NCI-H510A treated with DMSO at 0.1 percent for 48 hours (cell line): ENCODE measurements at regions not wholly inside any gene's neighbourhood (a gene's known extent, or its start where the extent isn't known, plus 50 kb on each side); places are given as distances from the start of the nearest gene placed in this dataset.
"Not testable (repeated sequence)": the region's sequence is repeated elsewhere in the genome, so short reads cannot be mapped to it uniquely, and the experiment has no call there.

Source experiments
- DNase-seq: peaks from one replicate; lab custom pipeline; 2025; lab: John Stamatoyannopoulos, UW

DNA sequence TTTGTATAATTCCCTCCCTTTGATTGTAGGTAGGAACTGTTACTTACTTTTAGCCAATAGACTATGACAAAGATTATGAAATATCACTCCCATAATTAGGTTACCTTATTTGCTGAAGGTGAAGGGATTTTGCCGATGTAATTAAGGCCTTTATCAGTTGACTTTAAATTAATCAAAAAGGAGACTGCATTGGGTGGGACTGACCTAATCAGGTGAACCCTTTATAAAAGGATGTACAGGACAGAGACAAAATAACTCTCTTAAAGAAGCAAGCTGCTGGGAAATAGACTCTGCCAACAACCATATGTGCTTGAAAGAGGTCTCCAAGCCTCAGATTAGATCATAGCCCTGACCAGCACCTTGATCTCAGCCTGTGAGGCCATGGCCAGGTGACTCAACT is 167.6 kb downstream of the SOX3 start:
- no peak for DNase-seq

DNA sequence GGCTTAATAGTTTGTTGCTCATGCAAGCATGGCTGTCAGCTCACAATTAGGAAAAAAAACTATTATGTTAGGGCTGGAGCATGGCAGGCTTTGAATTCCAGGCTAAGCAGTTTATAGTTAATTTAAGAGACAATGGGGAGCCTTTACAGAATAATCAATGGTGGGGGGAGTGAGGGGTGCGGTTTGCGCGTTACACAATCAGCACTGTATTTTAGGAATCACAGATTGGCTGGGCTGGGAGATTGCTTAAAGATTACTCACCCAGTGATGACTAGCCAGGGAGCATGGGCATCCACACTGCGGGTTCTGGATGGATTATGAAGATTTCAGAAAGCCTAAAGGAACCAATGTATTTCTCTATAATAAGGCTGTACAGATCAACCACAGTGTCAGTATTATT is 186.6 kb downstream of the SOX3 start:
- DNase-seq = no peak

DNA sequence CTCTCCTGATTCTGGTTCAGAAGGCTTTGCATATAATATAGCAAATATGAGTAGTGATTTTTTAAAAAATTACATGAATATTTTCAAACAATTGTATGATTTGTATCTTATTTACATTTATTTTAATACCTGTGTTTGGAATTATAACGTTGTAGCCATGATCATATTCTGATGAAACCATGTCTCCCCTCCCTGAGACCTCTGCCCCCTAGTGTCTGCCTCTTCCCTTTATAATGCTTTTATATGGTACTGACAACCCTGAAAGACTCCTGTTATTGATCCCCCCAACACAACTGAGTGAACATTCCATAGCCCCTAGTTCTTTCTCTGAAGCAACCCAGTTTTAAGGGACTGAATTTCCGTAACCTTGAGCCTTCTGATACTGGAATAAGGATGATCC is 187.4 kb downstream of the SOX3 start:
- no peak for DNase-seq

DNA sequence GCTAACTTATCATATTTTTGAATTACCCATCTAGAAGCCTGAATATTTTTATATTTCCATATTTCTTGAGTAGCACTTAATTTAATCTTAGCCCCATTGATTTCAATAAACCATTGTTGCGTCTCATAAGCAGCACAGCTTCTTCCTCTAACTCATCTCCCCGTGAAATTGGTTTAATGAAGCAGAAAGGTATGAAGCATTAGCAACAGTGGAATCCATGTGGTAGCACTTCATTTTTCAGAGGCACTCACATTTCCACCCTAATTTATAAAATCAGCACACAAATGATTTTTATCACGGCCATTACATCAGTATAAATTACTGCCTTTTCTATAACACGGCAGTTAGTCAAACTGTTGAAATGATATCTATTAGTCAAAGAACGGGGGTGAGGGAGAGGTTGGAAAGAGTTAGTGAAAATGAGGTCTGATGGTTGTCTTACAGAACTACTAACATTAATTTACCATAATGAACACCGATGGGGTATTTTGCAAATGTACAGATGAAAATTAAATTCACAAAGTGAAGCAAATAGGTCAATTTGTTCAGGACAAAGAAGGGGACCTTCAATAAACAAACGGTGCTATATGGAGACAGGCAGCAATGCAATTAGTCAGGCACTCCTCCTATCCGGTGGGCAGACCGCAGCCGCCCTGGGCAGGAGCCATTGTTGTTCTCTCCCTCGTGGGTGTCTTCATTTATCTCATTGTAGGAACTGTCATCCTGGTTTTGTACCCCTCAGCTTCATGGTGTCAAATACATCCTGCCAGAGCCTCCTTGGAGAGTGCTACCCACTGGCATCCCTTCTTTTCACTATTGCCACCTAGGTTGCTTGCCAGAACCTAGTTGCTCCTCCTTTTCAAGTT is 205.7 kb downstream of the SOX3 start:
- DNase-seq = no peak

DNA sequence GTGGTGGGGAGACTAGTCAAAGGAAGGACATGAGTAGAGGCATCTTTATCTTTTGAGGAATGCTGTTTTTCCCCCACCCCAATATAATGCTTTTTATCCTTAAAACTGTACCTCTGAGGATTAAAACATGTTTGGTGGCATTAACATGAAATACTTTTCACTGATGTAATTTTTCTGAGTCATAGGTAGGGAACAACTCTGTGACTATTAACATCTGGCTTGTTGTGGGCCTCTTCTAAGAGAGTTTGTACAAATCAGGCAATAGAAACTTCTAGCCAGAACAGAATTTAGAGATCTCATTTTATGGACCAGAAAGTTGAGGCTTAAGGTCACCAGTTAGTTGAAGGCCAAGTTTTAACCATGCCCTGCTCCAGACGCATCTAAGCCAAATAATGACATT is 207.6 kb downstream of the SOX3 start:
- DNase-seq = no peak

DNA sequence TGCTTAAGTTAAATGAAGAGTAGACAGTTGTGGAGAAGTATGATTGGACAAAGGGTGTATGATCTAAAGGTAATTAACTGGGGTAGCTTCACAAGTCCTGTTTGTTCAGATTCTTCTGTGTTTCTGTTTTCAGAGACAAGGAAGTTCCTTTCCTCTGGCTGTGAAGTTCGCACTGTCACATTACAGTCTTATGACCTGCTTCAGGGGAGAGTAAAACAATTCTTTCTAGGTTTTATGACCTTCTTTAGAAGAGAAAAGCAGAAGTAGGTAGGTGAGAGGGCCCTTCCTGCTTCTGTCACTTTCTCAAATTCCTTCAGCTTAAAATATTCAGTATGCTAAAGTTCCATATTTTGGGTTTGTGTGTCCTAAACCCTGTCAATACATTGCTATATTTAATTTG is 211.9 kb downstream of the SOX3 start:
- DNase-seq = no peak

DNA sequence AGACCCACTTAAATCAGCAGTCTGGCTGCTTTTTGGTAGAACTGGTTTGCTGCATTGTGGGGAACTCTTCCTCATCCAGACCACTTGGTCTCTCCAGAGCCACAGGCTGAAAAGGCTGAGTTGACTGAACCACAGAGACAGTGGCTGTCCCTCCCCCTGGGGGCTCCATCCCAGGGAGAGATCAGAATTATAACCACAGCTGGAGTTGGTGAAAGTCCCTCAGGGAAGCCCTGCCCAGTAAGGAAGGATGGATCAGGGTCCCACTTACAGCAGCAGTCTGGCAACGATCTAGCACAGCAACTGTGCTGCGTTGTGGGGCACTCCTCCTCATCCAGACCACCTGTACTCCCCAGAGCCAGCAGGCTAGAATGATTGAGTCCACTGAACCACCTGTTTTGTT is 212.7 kb downstream of the SOX3 start:
- DNase-seq = no peak

DNA sequence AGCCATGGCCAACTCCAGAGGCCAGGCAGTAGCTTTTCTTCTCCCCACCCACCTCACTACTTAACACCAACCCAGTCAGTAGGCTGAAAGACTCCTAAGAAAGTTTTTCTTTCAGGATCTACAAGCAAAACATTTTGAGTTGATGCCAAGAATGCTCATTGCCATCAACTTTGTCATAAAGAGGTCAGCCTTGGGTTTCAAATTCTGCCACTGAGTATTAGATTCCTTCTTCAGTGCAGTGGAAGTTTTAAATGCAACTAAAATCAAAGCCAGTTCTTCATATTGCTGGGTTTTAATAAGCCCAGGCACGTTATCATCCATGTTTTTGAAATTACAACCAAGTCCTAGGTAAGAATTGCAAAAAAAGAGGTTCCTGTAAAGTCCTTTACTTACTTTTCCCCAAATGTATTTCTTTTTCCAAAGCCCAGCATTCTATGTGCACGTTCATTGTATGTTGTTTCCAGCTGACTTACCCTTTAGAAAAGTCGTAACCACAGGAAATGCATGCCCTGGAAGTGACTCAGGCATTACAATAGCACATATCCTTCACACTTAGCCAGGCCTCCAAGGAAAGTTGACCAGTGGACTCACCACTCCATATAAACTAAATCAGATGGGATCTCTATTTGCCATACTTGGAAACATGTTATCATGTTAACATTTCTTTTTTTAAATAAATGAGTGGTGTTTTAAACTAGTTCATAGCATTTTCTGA is 229.9 kb downstream of the SOX3 start:
- DNase-seq = no peak

DNA sequence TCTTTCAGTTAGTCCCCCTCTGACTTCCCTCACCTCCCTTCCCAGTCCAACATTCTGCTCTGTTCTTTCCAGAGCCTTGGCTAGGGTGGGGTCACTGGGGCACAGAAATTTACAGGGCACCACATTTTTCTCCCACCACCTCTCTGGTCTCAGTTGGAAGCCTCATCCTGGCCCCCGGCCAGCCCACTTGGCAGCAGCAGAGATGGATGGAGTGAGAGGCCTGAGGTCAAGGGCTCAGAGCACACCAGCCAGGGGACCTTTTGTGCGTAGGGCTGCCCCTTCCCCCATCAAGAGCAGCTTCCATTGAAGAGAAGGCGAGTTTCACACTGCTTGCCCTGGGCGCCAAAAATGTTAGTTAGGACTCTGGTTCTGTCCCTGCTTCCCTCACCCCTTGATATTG is 230.9 kb downstream of the SOX3 start:
- no peak for DNase-seq

DNA sequence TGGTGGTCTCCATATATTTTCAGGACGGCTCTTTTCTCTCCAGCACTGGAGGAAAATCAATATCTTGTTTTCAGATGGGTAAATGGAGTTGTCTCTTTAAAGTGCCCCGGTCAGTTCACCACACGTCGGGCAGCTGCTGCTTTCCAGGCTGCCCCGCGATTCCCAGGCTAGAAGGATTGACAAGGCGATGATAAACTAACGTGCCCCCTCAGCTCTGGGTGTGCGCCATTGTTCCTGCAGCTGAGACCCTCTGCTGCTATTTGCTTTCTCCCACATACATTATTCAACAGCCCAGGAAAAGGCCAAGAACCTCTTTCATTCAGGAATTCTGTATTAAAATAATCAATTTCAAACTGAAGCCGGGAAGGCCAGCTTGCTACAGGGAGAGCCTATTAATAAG is 254.5 kb downstream of the SOX3 start:
- DNase-seq = no peak

DNA sequence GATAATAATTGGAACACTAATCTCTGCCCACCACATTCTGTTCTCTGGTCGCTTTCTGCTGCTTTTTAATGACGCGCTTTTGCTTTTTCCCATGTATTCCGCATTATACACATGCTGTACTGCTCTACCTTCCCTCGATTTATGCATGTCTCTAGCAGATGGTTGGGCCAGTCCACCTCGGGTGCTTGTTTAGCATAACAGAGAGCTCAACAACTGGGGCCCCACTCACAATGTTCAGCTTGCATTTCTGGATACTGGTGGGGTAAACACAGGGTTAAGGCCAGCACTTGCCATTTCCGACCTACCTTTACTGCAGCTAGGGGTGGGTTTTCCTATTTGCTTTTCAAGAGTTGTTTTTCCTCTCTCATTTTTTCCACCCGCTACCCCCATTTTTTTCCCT is 255.8 kb downstream of the SOX3 start:
- DNase-seq = no peak

DNA sequence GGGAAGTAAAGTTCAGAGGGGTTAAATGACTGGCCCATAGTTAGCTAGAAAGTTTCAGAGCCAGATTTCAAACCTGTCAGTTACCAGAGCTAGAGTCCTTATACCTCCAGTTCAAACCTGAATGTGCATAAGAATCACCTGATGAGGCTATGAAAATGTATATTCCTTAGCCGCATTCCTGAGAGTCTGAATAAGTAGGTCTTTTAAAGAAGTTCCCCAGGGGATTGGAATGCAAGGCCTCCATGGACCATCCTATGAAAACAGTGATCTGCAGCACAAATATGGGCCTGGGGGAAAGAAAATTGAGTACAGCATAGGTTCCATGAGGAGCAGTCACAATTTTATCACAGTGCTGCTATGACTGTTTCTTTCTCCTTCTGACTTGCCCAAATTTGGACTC is 263.9 kb upstream of the CXorf66 start:
- no peak for DNase-seq

DNA sequence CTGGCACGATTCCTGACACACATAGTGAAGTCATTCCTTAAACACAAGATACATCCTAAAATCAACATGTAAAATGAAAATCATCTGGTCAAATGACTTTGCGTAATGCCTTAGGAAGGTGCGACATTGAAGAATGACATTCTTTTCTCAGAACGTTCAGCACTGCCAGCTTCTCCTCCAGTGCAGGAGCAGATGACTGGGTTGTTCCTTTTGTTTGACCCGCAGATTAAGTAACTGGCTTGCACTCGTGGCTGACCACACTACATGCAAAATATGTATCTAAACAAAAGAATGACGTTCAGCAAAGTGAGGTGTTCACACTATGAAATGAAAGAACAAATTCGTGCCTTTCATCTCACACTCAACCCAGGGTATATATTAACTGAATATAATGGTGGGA is 260.7 kb upstream of the CXorf66 start:
- DNase-seq = not testable (repeated sequence)

DNA sequence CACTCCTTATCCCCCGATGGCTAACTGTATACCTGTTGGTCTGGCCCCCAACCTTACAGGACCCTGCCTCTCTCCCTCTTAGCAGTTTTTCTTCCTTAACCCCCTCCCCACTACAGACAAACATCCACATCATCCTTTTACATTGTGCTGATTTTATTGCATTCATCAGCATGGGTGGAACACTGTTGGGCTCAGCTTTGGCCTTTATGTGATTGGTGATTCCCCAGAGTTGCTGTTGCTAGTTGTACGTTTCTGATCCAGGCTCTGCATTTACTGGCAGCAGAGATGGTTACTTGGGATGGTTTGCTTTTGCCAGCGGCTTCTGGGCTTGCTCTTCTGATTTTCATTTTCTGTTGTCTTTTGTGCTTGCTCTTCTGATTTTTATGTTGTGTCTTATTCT is 250.6 kb upstream of the CXorf66 start:
- not testable (repeated sequence) for DNase-seq

DNA sequence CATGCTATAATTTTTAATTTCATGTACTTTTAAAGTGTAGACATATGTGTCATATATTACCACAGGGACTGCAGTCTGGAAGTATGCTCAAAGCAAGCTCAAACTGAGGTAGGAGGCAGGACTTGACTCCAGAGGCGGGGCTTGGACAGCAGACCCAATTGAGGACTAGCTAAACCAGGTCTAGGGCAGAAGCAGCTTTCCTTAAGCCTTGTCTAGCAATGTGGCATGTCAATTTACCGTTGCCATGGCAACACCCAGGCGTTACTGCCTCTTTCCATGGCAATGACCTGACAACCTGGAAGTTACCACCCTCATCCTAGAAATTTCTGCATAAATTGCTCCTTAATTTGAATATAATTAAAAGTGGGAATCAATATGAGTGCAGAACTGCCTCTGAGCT is 249.2 kb upstream of the CXorf66 start:
- DNase-seq = not testable (repeated sequence)

DNA sequence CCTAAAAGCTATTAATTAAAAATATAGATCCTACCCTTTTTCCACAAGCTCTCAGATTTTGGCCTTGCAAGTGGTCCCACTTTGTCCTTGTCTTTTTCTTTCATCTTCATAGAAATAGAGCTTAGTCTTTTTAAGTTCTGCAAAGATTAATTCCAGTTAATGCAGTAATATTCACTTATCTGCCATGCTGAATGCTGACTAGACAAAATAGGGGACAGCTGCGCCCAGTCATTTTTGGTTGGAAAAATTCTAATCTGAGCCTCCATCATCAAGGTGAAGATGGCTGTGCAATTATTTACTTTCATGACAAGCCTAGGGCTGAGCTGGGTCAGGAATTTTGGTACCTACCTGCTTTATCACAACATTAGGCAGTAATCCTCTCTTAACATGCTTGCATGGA is 241.3 kb upstream of the CXorf66 start:
- DNase-seq = no peak

DNA sequence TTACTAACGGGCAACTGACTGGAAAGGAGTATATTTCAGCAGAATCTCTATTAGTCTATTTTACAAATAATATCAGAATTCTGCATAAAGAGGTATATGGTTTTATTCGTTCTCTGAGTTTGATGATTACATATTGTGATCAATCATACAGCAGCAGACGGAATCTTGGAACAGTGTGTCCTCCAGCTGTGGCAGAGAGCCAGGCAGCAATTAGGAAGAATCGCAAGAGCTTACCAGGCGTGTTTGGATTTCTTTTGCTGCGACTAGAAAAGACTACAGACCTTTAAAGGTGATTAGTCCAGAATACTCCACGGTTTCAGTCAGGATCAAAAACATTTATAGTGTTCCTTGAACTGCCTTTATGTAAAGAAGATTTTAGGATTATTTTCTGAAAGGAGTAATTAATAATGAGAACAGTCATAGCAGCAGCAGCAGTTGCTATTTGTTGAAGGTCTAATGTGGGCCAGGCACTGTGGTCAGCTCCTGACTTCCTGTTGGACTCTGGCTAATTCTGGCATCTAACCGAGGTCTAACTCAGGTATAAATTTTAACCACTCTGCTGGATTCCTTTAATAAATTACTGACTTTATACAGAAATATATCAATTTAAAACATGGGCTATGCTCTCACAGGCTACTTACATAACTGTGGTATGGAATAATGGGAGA is 225.3 kb upstream of the CXorf66 start:
- no peak for DNase-seq

DNA sequence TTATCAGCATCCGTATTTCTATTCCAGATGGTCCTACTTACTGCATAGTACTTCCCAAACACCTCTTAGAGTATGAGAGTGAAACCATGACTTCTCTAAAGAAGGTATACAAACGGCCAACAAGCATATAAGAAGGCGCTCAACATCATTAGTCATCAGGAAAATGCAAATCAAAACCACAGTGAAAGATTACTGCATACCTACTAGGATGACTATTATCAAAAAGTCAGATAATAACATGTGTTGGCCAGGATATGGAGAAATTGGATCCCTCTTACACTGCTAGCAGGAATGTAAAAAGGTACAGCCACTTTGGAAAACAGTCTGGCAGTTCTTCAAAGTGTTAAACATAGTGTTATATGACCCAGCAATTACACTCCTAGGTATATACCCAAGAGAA is 215.3 kb upstream of the CXorf66 start:
- no peak for DNase-seq

DNA sequence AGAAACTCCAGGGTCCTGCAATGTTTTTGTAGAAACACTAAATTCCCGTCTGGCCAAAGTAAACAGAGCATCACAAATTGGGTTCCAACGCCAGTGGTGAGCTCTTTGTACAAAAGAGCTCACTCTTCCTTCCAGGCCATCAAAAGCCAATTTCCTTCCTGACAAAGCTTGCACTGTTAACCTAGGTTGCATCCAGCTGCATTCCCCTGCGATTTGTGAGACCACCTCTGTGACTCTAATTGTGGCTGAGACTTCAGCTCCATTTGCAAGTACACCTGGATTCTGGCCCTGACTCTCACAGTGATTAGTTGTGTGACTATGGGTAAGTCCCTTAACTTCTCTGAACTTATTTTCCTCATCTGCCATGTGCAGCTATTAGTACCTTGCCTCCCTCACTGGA is 212.5 kb upstream of the CXorf66 start:
- DNase-seq = no peak

DNA sequence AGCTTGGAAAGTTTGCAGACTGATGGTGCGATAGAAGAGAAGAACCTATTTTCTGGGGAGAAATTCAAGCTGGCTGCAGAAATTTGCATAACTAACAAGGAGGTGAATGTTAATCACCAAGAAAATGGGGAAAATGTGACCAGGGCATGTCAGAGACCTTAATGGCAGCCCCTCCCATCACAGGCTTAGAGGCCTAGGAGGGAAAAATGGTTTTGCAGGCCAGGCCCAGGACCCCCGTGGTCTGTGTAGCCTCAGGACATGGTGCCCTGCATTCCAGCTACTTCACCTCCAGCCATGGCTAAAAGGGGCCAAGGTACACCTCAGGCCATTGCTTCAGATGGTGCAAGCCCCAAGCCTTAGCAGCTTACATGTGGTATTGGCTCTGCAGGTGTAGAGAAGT is 207.1 kb upstream of the CXorf66 start:
- DNase-seq = no peak

DNA sequence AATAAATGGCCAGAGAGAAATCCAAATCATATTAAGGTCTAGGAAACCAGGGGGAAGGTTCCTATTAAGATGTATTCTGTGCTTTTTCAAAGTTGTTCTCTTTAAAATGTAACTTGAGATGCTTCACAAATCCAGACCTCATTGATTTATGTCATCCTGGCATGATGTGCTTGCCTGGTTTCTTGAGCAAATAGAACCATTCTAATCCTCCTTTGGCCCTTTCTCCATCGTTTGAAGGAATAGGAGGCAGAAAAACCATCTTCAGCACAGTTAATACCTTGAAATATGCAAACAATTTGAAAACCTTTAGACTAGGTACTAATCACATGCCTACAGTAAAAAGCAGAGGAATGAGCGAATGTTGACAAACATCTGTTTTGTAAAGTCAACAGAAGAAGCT is 202.2 kb upstream of the CXorf66 start:
- DNase-seq = no peak

DNA sequence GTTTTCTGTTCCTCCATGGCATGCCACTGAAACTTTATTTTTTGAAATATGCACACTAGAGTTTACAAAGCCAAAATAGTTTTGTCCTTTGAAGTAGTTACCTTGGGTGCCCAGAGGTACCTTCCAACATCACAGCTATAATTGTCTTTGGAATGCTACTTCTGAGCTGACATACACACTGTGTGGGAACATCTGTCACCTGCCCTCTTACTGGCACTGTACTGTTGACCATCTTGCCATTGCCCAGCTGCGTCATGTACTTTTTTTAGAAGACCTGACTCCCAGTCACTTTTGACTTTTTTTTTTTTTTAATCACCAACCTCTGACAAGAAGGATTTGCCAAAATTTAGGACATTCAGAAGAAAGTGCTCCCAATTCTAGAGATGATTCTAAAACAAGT is 200.5 kb upstream of the CXorf66 start:
- no peak for DNase-seq

DNA sequence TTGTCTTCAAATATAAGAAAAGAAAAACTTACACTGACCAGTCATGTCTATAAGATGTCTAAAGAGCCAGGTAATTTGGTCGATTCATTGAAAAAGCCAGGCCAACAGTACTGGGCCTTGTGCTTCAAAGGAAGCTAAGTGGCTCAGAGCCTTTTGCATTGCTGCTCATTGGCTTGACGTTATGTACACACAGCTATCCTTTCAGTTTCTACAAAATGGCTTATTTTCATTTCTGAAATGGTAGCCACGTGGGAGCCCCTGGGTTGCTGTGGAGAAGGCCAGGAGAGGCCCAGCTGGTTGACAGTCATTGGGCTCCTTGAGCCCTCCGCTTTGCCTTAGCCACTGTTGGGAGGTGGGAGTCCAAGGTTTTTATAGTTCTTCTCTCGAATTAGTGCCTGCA is 199.1 kb upstream of the CXorf66 start:
- no peak for DNase-seq
